ENCODE measurements at regions not wholly inside any gene's neighbourhood (a gene's known extent, or its start where the extent isn't known, plus 50 kb on each side); places are given as distances from the start of the nearest gene placed in this dataset.

DNA sequence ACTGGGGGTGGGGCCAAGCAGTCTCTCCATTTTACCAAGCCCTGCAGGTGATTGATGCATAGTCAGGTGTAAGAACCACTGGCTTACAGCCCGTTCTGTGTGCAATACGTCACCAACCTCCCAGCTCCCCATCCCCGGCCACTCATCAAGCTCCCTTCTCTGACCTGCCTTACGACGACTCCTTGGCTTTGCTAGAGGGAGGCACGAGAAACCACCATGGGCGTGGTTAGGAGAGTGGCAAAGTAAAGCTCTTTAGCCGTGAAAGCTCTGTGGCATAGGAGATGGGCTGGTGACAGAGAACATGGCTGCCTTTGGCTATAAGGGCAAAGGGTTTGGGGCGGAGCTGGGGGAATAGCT is 109.1 kb downstream of the BDH1 start:
- ATAC-seq, result no peak
- TF ChIP-seq, protein P1, sequence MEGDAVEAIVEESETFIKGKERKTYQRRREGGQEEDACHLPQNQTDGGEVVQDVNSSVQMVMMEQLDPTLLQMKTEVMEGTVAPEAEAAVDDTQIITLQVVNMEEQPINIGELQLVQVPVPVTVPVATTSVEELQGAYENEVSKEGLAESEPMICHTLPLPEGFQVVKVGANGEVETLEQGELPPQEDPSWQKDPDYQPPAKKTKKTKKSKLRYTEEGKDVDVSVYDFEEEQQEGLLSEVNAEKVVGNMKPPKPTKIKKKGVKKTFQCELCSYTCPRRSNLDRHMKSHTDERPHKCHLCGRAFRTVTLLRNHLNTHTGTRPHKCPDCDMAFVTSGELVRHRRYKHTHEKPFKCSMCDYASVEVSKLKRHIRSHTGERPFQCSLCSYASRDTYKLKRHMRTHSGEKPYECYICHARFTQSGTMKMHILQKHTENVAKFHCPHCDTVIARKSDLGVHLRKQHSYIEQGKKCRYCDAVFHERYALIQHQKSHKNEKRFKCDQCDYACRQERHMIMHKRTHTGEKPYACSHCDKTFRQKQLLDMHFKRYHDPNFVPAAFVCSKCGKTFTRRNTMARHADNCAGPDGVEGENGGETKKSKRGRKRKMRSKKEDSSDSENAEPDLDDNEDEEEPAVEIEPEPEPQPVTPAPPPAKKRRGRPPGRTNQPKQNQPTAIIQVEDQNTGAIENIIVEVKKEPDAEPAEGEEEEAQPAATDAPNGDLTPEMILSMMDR (IDR thresholded peaks at IDR 0.05), result no peak
- no peak for TF ChIP-seq EP300 (IDR thresholded peaks at IDR 0.05)
- TF ChIP-seq POLR2AphosphoS5 (IDR thresholded peaks at IDR 0.05), result no peak
- no peak for TF ChIP-seq POLR2A (IDR thresholded peaks at IDR 0.05)
- Histone ChIP-seq H3K36me3 (no peaks in the 10 kb centered on the region), H3K4me1 (no peaks in the 10 kb centered on the region), H3K4me3 (no peak overlapping the region), H3K27me3 (no peaks in the 10 kb centered on the region), H3K27ac (no peak overlapping the region), H3K9me3 (no peaks in the 10 kb centered on the region)
- 86% methylated on average over 4 of the region's 9 CpGs; no CpG with 5 or more reads in 1 of the 2 donors for WGBS, 2 donors (ENCODE audit: low coverage in 1 of 2)

DNA sequence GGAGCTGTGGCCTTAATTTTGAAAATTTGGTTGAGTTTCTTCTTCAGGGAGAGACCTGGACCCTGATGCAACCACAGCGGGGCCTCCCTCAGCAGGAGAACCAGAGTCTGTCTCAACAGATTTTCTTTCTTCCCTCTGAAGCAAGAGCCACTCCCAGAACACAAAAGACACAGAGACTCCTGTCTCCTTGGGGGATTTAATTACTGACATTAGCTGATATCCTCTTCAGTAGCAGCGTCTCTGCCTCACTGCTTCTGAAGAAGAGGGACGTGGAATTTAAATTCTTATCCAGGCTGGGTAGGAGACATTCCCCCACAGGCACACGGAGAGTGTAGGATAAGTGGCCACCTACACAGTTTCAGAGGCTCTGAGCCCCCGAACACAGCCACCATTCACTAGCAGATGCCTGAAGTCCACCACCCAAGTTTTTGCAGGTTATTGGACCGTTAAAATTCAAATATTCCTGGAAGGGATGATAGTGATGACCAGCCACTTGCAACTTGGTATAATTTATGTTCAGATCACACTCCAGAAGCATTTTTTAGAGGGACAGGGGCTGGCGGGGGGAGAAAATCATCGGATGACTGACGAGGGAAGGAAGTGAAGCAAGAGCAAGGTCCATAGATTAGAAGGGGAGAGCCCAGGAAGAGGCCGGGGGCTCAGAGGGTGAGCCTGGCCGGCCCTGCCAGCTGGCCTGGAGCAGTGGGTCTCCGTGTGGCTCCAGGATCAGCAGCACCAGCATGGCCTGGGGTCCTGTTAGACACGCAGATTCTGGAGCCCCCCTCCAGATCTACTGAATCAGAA is 109.7 kb downstream of the BDH1 start:
- 73 to 85% methylated on average over 7 to 9 of the region's 13 CpGs for WGBS, 2 donors (ENCODE audit: low coverage in 1 of 2)

DNA sequence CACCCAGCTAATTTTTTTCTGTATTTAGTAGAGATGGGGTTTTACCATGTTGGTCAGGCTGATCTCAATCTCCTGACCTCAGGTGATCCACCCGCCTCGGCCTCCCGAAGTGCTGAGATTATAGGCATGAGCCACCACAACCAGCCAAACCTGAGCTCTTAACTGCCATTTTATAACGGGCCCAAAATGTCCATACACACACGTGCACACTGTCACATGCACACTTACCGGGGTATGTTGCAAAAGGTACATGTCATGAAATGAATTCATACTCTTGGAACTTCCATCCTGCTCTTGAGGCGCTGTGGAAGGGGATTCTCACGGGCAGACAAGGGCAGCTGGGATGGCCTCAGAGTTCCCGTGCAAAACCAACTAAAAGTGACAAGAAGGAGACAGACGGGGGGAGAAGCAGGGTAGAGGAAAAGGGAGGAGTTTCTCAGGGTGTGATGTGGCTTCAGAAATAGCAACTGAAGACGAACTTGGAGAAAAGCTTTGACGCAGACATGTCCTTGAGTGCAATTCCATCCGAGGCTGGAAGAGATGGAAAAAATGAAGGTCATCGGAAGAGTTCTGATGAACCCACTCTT is 110.9 kb downstream of the BDH1 start:
- ATAC-seq, result no peak
- peaks cover 7% of the 10 kb centered on the region for H3K27me3 ChIP-seq
- H3K4me1 ChIP-seq, result no peaks in the 10 kb centered on the region
- no peak overlapping the region for H3K4me3 ChIP-seq
- H3K9me3 ChIP-seq, result no peaks in the 10 kb centered on the region
- no peak overlapping the region for H3K27ac ChIP-seq
- no peak for TF ChIP-seq POLR2AphosphoS5 (IDR thresholded peaks at IDR 0.05)
- no peak for TF ChIP-seq EP300 (IDR thresholded peaks at IDR 0.05)
- TF ChIP-seq, protein P1 (IDR thresholded peaks at IDR 0.05), result no peak
- 88 to 95% methylated on average over 4 to 13 of the region's 14 CpGs for WGBS, 2 donors (ENCODE audit: low coverage in 1 of 2)
- H3K36me3 ChIP-seq, result no peaks in the 10 kb centered on the region

More for the DNA sequence above, 109.7 kb downstream of the BDH1 start:
- Histone ChIP-seq H3K27me3 (no peaks in the 10 kb centered on the region), H3K27ac (no peak overlapping the region), H3K36me3 (no peaks in the 10 kb centered on the region), H3K4me3 (no peak overlapping the region), H3K9me3 (no peaks in the 10 kb centered on the region), H3K4me1 (no peaks in the 10 kb centered on the region)
- no peak for ATAC-seq
- TF ChIP-seq POLR2AphosphoS5 (IDR thresholded peaks at IDR 0.05), result no peak
- TF ChIP-seq POLR2A (IDR thresholded peaks at IDR 0.05), result no peak
- TF ChIP-seq, protein P1 (IDR thresholded peaks at IDR 0.05), result no peak
- TF ChIP-seq EP300 (IDR thresholded peaks at IDR 0.05), result no peak

DNA sequence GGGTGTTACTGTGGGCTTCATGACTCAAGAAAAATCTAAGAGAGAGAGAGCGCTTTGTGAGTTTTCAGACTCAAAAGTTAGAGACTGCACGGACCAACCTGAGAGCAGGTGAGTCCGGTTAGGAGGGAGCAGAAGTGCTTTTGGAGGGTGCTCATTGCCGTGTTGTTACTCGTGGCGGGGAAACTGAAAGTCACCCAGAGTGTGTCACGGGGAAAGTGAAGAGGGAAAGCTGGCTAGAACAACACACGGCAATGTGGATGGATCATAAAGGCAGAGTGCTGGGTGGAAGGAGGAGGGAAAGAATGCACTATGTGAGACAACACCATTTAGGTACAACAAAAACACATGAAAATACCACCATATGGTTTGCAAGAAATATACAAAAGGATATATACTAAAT is 112.3 kb downstream of the BDH1 start:
- no peak for TF ChIP-seq EP300 (IDR thresholded peaks at IDR 0.05)
- no peaks in the 10 kb centered on the region for H3K36me3 ChIP-seq
- H3K4me3 ChIP-seq, result no peak overlapping the region
- peaks cover 17% of the 10 kb centered on the region for H3K27me3 ChIP-seq
- no peaks in the 10 kb centered on the region for H3K9me3 ChIP-seq
- ATAC-seq, result no peak
- no peak overlapping the region for H3K27ac ChIP-seq
- no peaks in the 10 kb centered on the region for H3K4me1 ChIP-seq
- WGBS, 2 donors (ENCODE audit: low coverage in 1 of 2), result 74 to 81% methylated on average over 4 to 8 of the region's 8 CpGs

DNA sequence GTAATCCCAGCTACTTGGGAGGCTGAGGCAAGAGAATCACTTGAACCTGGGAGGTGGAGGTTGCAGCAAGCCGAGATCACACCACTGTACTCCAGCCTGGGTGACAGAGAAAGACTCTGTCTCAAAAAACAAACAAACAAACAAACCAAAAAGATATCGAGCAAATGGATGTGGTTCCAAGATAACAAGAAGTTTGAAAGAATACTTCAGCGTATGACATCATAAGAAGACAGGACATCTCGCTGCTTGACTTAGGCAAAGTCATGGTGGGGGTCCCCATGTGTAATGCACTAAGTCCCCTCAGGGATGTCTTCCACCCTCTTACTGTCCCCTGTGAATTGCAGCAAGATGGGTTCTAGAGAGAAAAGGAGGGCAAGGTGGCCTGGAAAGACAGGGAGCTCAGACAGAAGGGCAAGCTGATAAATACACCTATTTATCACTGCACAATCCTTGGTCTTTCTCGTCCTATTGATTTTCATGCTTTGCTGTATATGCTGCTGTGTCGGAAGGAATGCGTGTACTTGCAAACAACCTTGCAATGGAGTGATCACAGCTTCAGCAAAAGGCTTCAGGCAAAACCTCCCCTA is 115.0 kb downstream of the BDH1 start:
- TF ChIP-seq POLR2AphosphoS5 (IDR thresholded peaks at IDR 0.05) (no peak), EP300 (IDR thresholded peaks at IDR 0.05) (no peak)
- TF ChIP-seq, protein P1 (IDR thresholded peaks at IDR 0.05), result no peak
- Histone ChIP-seq H3K27me3 (peaks cover 19% of the 10 kb centered on the region), H3K9me3 (no peaks in the 10 kb centered on the region), H3K4me1 (no peaks in the 10 kb centered on the region), H3K4me3 (no peak overlapping the region), H3K36me3 (no peaks in the 10 kb centered on the region), H3K27ac (no peak overlapping the region)
- 85 to 87% methylated on average over 5 to 6 of the region's 7 CpGs for WGBS, 2 donors (ENCODE audit: low coverage in 1 of 2)
- no peak for ATAC-seq
